K562 (cell line): ENCODE measurements at regions not wholly inside any gene's neighbourhood (a gene's known extent, or its start where the extent isn't known, plus 50 kb on each side); places are given as distances from the start of the nearest gene placed in this dataset.
"Not testable (repeated sequence)": the region's sequence is repeated elsewhere in the genome, so short reads cannot be mapped to it uniquely, and the experiment has no call there.

Experiments
- EHMT2 ChIP-seq: fragments of 450-650 bp; IDR thresholded peaks from 2 replicates; pipeline ENCODE4 v1.6.1; 2018; ENCODE audit warnings: antibody characterized with exemption
- MED1 ChIP-seq: sonication (generic); formaldehyde crosslinking; IDR thresholded peaks from 2 replicates; pipeline ENCODE4 v1.8.1; 2023; ENCODE audit warnings: missing genetic modification reagents, borderline replicate concordance
- MXI1 ChIP-seq: IDR thresholded peaks from 2 replicates; pipeline ENCODE4 v1.6.1; 2011; ENCODE audit warnings: low read depth, mild to moderate bottlenecking, improper control_type of control experiment, low read length
- NR2C1 ChIP-seq, 2 experiments: fragments of 450-650 bp; IDR thresholded peaks; 2 replicates each; pipeline ENCODE4 v1.6.1; 2017; ENCODE audit warnings: mild to moderate bottlenecking in 2 of 2, antibody characterized with exemption in 1 of 2, inconsistent platforms in 1 of 2, missing compliant biosample characterization in 1 of 2, missing genetic modification characterization in 1 of 2
- ZNF586 ChIP-seq: fragments of 450-650 bp; formaldehyde crosslinking; conservative IDR thresholded peaks from 2 replicates; pipeline ENCODE4 v1.4.0; 2020; ENCODE audit warnings: mild to moderate bottlenecking, moderate library complexity
- TF ChIP-seq, protein P1 (sequence below), 3 experiments: fragments of 200-800 bp in 1 of 3; sonication (Bioruptor generic) in 1 of 3; sonication (generic) in 1 of 3; formaldehyde crosslinking in 1 of 3; IDR thresholded peaks; 2 replicates each; pipeline versions ENCODE4 v1.6.1 to v1.8.0; 2016 to 2022; ENCODE audit warnings: mild to moderate bottlenecking in 2 of 3, missing compliant biosample characterization in 2 of 3, missing genetic modification characterization in 2 of 3, missing genetic modification reagents in 1 of 3
- TF ChIP-seq, protein P2 (sequence below): fragments of 250-450 bp; sonication (Bioruptor Pico); IDR thresholded peaks from 2 replicates; pipeline ENCODE4 v1.8.0; 2021; ENCODE audit warnings: mild to moderate bottlenecking, moderate library complexity
- TF ChIP-seq, protein P3 (sequence below): fragments of 450-650 bp; IDR thresholded peaks from 2 replicates; pipeline ENCODE4 v1.7.1; 2018; ENCODE audit warnings: mild to moderate bottlenecking, low read depth; ENCODE audit not compliant: partially characterized antibody
- TF ChIP-seq, protein P4 (sequence below), 3 experiments: IDR thresholded peaks in 2 of 3; conservative IDR thresholded peaks in 1 of 3; 2 replicates each; pipeline ENCODE4 v1.5.1; 2011 to 2012; ENCODE audit warnings: low read length in 3 of 3, mild to moderate bottlenecking in 3 of 3, control low read depth in 2 of 3, improper control_type of control experiment in 1 of 3, inconsistent platforms in 1 of 3, low read depth in 1 of 3, mixed read lengths in 1 of 3, moderate library complexity in 1 of 3; ENCODE audit not compliant: insufficient read depth in 2 of 3
- TF ChIP-seq, protein P5 (sequence below): sonication (generic); formaldehyde crosslinking; IDR thresholded peaks from 2 replicates; pipeline ENCODE4 v1.8.0; 2023; ENCODE audit warnings: missing genetic modification reagents, mild to moderate bottlenecking, borderline replicate concordance

DNA sequence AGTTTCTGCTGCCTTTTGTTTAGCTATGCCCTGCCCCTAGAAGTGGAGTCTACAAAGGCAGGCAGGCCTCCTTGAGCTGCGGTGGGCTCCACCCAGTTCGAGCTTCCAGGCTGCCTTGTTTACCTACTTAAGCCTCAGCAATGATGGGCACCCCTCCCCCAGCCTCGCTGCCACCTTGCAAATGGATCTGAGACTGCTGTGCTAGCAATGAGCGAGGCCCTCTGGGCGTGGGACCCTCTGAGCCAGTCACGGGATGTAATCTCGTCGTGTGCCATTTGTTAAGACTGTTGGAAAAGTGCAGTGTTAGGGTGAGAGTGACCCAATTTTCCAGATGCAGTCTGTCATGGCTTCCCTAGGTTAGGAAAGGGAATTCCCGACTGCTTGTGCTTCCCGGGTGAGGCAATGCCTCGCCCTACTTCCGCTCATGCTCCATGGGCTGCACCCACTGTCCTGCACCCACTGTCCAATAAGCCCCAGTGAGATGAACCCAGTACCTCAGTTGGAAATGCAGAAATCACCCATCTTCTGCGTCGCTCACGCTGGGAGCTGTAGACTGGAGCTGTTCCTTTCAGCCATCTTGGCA, 1641.8 kb upstream of the TMEFF2 start:
- TF ChIP-seq ZNF586 (CRISPR knock-in tag); MXI1; NR2C1 (IDR thresholded peaks at IDR 0.05); NR2C1 (tag; IDR thresholded peaks at IDR 0.05); MED1 (CRISPR knock-in tag); EHMT2: not testable (repeated sequence)
- TF ChIP-seq, protein P1, sequence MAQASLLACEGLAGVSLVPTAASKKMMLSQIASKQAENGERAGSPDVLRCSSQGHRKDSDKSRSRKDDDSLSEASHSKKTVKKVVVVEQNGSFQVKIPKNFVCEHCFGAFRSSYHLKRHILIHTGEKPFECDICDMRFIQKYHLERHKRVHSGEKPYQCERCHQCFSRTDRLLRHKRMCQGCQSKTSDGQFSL (CRISPR knock-in tag; IDR thresholded peaks at IDR 0.05) = not testable (repeated sequence)
- TF ChIP-seq, protein P1 (tag; IDR thresholded peaks at IDR 0.05) = not testable (repeated sequence)
- TF ChIP-seq, protein P2, sequence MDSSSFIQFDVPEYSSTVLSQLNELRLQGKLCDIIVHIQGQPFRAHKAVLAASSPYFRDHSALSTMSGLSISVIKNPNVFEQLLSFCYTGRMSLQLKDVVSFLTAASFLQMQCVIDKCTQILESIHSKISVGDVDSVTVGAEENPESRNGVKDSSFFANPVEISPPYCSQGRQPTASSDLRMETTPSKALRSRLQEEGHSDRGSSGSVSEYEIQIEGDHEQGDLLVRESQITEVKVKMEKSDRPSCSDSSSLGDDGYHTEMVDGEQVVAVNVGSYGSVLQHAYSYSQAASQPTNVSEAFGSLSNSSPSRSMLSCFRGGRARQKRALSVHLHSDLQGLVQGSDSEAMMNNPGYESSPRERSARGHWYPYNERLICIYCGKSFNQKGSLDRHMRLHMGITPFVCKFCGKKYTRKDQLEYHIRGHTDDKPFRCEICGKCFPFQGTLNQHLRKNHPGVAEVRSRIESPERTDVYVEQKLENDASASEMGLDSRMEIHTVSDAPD (CRISPR knock-in tag) = not testable (repeated sequence)
- TF ChIP-seq, protein P3, sequence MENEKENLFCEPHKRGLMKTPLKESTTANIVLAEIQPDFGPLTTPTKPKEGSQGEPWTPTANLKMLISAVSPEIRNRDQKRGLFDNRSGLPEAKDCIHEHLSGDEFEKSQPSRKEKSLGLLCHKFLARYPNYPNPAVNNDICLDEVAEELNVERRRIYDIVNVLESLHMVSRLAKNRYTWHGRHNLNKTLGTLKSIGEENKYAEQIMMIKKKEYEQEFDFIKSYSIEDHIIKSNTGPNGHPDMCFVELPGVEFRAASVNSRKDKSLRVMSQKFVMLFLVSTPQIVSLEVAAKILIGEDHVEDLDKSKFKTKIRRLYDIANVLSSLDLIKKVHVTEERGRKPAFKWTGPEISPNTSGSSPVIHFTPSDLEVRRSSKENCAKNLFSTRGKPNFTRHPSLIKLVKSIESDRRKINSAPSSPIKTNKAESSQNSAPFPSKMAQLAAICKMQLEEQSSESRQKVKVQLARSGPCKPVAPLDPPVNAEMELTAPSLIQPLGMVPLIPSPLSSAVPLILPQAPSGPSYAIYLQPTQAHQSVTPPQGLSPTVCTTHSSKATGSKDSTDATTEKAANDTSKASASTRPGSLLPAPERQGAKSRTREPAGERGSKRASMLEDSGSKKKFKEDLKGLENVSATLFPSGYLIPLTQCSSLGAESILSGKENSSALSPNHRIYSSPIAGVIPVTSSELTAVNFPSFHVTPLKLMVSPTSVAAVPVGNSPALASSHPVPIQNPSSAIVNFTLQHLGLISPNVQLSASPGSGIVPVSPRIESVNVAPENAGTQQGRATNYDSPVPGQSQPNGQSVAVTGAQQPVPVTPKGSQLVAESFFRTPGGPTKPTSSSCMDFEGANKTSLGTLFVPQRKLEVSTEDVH = not testable (repeated sequence)
- TF ChIP-seq, protein P4, sequence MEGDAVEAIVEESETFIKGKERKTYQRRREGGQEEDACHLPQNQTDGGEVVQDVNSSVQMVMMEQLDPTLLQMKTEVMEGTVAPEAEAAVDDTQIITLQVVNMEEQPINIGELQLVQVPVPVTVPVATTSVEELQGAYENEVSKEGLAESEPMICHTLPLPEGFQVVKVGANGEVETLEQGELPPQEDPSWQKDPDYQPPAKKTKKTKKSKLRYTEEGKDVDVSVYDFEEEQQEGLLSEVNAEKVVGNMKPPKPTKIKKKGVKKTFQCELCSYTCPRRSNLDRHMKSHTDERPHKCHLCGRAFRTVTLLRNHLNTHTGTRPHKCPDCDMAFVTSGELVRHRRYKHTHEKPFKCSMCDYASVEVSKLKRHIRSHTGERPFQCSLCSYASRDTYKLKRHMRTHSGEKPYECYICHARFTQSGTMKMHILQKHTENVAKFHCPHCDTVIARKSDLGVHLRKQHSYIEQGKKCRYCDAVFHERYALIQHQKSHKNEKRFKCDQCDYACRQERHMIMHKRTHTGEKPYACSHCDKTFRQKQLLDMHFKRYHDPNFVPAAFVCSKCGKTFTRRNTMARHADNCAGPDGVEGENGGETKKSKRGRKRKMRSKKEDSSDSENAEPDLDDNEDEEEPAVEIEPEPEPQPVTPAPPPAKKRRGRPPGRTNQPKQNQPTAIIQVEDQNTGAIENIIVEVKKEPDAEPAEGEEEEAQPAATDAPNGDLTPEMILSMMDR (IDR thresholded peaks at IDR 0.05 in 2 of 3, conservative IDR thresholded peaks at IDR 0.05 in 1 of 3; ENCODE audit: insufficient read depth in 2 of 3, low read depth in 1 of 3, low read length in 3 of 3) = not testable (repeated sequence)
- TF ChIP-seq, protein P5, sequence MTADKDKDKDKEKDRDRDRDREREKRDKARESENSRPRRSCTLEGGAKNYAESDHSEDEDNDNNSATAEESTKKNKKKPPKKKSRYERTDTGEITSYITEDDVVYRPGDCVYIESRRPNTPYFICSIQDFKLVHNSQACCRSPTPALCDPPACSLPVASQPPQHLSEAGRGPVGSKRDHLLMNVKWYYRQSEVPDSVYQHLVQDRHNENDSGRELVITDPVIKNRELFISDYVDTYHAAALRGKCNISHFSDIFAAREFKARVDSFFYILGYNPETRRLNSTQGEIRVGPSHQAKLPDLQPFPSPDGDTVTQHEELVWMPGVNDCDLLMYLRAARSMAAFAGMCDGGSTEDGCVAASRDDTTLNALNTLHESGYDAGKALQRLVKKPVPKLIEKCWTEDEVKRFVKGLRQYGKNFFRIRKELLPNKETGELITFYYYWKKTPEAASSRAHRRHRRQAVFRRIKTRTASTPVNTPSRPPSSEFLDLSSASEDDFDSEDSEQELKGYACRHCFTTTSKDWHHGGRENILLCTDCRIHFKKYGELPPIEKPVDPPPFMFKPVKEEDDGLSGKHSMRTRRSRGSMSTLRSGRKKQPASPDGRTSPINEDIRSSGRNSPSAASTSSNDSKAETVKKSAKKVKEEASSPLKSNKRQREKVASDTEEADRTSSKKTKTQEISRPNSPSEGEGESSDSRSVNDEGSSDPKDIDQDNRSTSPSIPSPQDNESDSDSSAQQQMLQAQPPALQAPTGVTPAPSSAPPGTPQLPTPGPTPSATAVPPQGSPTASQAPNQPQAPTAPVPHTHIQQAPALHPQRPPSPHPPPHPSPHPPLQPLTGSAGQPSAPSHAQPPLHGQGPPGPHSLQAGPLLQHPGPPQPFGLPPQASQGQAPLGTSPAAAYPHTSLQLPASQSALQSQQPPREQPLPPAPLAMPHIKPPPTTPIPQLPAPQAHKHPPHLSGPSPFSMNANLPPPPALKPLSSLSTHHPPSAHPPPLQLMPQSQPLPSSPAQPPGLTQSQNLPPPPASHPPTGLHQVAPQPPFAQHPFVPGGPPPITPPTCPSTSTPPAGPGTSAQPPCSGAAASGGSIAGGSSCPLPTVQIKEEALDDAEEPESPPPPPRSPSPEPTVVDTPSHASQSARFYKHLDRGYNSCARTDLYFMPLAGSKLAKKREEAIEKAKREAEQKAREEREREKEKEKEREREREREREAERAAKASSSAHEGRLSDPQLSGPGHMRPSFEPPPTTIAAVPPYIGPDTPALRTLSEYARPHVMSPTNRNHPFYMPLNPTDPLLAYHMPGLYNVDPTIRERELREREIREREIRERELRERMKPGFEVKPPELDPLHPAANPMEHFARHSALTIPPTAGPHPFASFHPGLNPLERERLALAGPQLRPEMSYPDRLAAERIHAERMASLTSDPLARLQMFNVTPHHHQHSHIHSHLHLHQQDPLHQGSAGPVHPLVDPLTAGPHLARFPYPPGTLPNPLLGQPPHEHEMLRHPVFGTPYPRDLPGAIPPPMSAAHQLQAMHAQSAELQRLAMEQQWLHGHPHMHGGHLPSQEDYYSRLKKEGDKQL (CRISPR knock-in tag) = not testable (repeated sequence)
